Body of pancreas (tissue), 4 donors: ENCODE measurements at regions not wholly inside any gene's neighbourhood (a gene's known extent, or its start where the extent isn't known, plus 50 kb on each side); places are given as distances from the start of the nearest gene placed in this dataset.

ENCODE experiments used
- CTCF ChIP-seq, 7 experiments: fragments of 450-650 bp in 4 of 7; fragments of 200-600 bp in 3 of 7; sonication (generic) in 3 of 7; IDR thresholded peaks; one replicate each; pipeline ENCODE4 v1.5.1; 2016 to 2019; ENCODE audit warnings: antibody characterized with exemption in 7 of 7
- POLR2A ChIP-seq, 3 donors: fragments of 450-650 bp; IDR thresholded peaks; one replicate each; pipeline ENCODE4 v1.6.1; 2016; ENCODE audit warnings: antibody characterized with exemption in 3 of 3, mild to moderate bottlenecking in 2 of 3

GRCh38 chr4:53900271-53900649 lies 164.1 kb downstream of the CHIC2 start:
- TF ChIP-seq CTCF (IDR thresholded peaks at IDR 0.05) (no peak), POLR2A (IDR thresholded peaks at IDR 0.05) (no peak)
